ENCODE measurements at regions not wholly inside any gene's neighbourhood (a gene's known extent, or its start where the extent isn't known, plus 50 kb on each side); places are given as distances from the start of the nearest gene placed in this dataset.

GRCh38 chr3:150351398-150351797 is 56.7 kb upstream of the TSC22D2 start:
- Histone ChIP-seq H3K4me3 (no peak overlapping the region), H3K27me3 (no peaks in the 10 kb centered on the region), H3K9me3 (no peaks in the 10 kb centered on the region), H3K4me1 (peaks cover 3 to 45% (median 23%) of the 10 kb centered on the region in 9 donors), H3K36me3 (no peaks in the 10 kb centered on the region), H3K27ac (peak overlapping the region in 2 of 10 donors; percentile 7 to 14)
- TF ChIP-seq CTCF (IDR thresholded peaks at IDR 0.05): no peak
- ATAC-seq (no peak), DNase-seq (no peak)
- intact Hi-C loops (cut with DNase I): loop anchor here in 2 of 10 donors (5.0 to 10.0 kb wide), 2 partner anchors 114 to 117 kb away; no protein-coding TSS in a partner anchor
- 94% methylated on average over 3 of the region's 3 CpGs for WGBS, 2 donors

GRCh38 chr3:150349314-150350097 is 58.6 kb upstream of the TSC22D2 start:
- Histone ChIP-seq H3K36me3 (no peaks in the 10 kb centered on the region), H3K27me3 (no peaks in the 10 kb centered on the region), H3K9me3 (no peaks in the 10 kb centered on the region), H3K27ac (peak overlapping the region in 9 of 10 donors; percentile 15 to 90 (median 74)), H3K4me3 (no peak overlapping the region), H3K4me1 (peaks cover 3 to 38% (median 23%) of the 10 kb centered on the region in 9 donors)
- DNase-seq (peak; percentile 57 to 84), ATAC-seq (peak; percentile 88 to 98 (median 95))
- TF ChIP-seq CTCF (IDR thresholded peaks at IDR 0.05): peak in 4 of 9 donors; percentile 19 to 44 (median 39)
- 37 to 48% methylated on average over 7 of the region's 7 CpGs for WGBS, 2 donors
- intact Hi-C loops (cut with DNase I): loop anchor here in 2 of 10 donors (5.0 to 10.0 kb wide), 2 partner anchors 112 to 115 kb away; no protein-coding TSS in a partner anchor

GRCh38 chr3:150348500-150348899 is 59.6 kb upstream of the TSC22D2 start:
- DNase-seq (no peak), ATAC-seq (peak; percentile 48 to 92 (median 84))
- Histone ChIP-seq H3K4me1 (peaks cover 3 to 38% (median 23%) of the 10 kb centered on the region in 9 donors), H3K27me3 (no peaks in the 10 kb centered on the region), H3K4me3 (no peak overlapping the region), H3K27ac (peak overlapping the region; percentile 15 to 90 (median 68)), H3K9me3 (no peaks in the 10 kb centered on the region), H3K36me3 (no peaks in the 10 kb centered on the region)
- intact Hi-C loops (cut with DNase I): no loop called here
- TF ChIP-seq CTCF (IDR thresholded peaks at IDR 0.05): no peak
- 24 to 27% methylated on average over 6 of the region's 6 CpGs for WGBS, 2 donors

GRCh38 chr3:150346981-150347863 is 60.9 kb upstream of the TSC22D2 start:
- peaks cover 3 to 36% (median 23%) of the 10 kb centered on the region in 9 donors for H3K4me1 ChIP-seq
- H3K4me3 ChIP-seq: no peak overlapping the region
- intact Hi-C loops (cut with DNase I): no loop called here
- peak overlapping the region in 4 of 10 donors; percentile 80 to 90 (median 86) for H3K27ac ChIP-seq
- H3K27me3 ChIP-seq: no peaks in the 10 kb centered on the region
- H3K9me3 ChIP-seq: no peaks in the 10 kb centered on the region
- no peak for ATAC-seq
- 76 to 80% methylated on average over 10 of the region's 10 CpGs for whole genome bisulfite sequencing, 2 donors
- H3K36me3 ChIP-seq: no peaks in the 10 kb centered on the region
- no peak for DNase-seq
- no peak for TF ChIP-seq CTCF (IDR thresholded peaks at IDR 0.05)
